H1 (cell line): ENCODE measurements at regions not wholly inside any gene's neighbourhood (a gene's known extent, or its start where the extent isn't known, plus 50 kb on each side); places are given as distances from the start of the nearest gene placed in this dataset.
A peak's percentile ranks its signal among the peaks of the same experiment; 100 is the strongest.

Experiments
- CTCF ChIA-PET: fragments of 300-600 bp; sonication (Branson Sonifier 250); formaldehyde crosslinking; loops from one replicate; lab custom pipeline; 2021; ENCODE audit not compliant: partially characterized antibody; lab: Charles Lee
- POLR2A ChIA-PET: fragments of 300-600 bp; sonication (Branson Sonifier 250); formaldehyde crosslinking; loops from one replicate; lab custom pipeline; 2021; ENCODE audit warnings: inconsistent platforms; ENCODE audit not compliant: partially characterized antibody; lab: Charles Lee
- DNase-seq, 2 experiments: peaks; one replicate each; pipeline versions ENCODE4 v3.0.0 to v3.0.0-alpha.2; 2010 to 2022; ENCODE audit warnings: low spot score in 2 of 2, low read depth in 1 of 2, mixed read lengths in 1 of 2
- FAIRE-seq: peaks from 2 replicates; lab custom pipeline; 2011; peaks lifted over from hg19 to GRCh38; lab: Jason Lieb, UNC
- H2AFZ ChIP-seq: 2 replicates; pipeline ENCODE4 v1.8.1; 2012; ENCODE audit warnings: low read length, inconsistent platforms
- H2AK5ac ChIP-seq: 2 replicates; pipeline ENCODE4 v1.6.1; 2013; ENCODE audit warnings: low read depth, low read length
- H2BK120ac ChIP-seq: replicated peaks from 2 replicates; pipeline ENCODE3; 2013; ENCODE audit warnings: low read depth, low read length, inconsistent platforms
- H2BK12ac ChIP-seq: 2 replicates; pipeline ENCODE4 v1.6.1; 2013; ENCODE audit warnings: low read depth, low read length
- H2BK15ac ChIP-seq: 2 replicates; pipeline ENCODE4 v1.6.1; 2013; ENCODE audit warnings: low read length
- H2BK20ac ChIP-seq: 2 replicates; pipeline ENCODE4 v1.6.1; 2013; ENCODE audit warnings: low read length
- H2BK5ac ChIP-seq: 2 replicates; pipeline ENCODE4 v1.6.1; 2013; ENCODE audit warnings: low read depth, low read length
- H3K14ac ChIP-seq: 2 replicates; pipeline ENCODE4 v1.6.1; 2013; ENCODE audit warnings: inconsistent platforms; ENCODE audit not compliant: insufficient read length
- H3K18ac ChIP-seq: 2 replicates; pipeline ENCODE4 v1.6.1; 2013; ENCODE audit warnings: low read length; ENCODE audit errors: extremely low read depth
- H3K23ac ChIP-seq: 2 replicates; pipeline ENCODE4 v1.6.1; 2013; ENCODE audit warnings: inconsistent platforms; ENCODE audit not compliant: insufficient read length
- H3K23me2 ChIP-seq: 2 replicates; pipeline ENCODE4 v1.6.1; 2013; ENCODE audit warnings: low read depth, low read length
- H3K27ac ChIP-seq: 2 replicates; pipeline ENCODE4 v1.6.1; 2011; ENCODE audit warnings: low read depth, low read length, inconsistent platforms
- H3K27me3 ChIP-seq, 4 experiments: replicated peaks in 1 of 4; 1 replicate in 1 of 4; 2 replicates in 3 of 4; pipeline versions ENCODE4 v1.6.1 to v1.8.1; 2011 to 2013; ENCODE audit warnings: low read length in 3 of 4, mild to moderate bottlenecking in 3 of 4, inconsistent platforms in 2 of 4, mixed read lengths in 2 of 4, moderate library complexity in 1 of 4; ENCODE audit not compliant: control insufficient read depth in 3 of 4, insufficient read depth in 3 of 4; ENCODE audit errors: extremely low read depth in 1 of 4
- H3K36me3 ChIP-seq, 4 experiments: 2 replicates each; pipeline versions ENCODE4 v1.6.1 to v1.8.1; 2011 to 2013; ENCODE audit warnings: mild to moderate bottlenecking in 4 of 4, low read length in 3 of 4, moderate library complexity in 2 of 4, control low read depth in 1 of 4, inconsistent platforms in 1 of 4; ENCODE audit not compliant: insufficient read depth in 4 of 4, control insufficient read depth in 2 of 4
- H3K4ac ChIP-seq: replicated peaks from 2 replicates; pipeline ENCODE3; 2013; ENCODE audit warnings: low read length, low read depth, mixed read lengths, inconsistent platforms; ENCODE audit not compliant: insufficient read length
- H3K4me1 ChIP-seq, 4 experiments: replicated peaks in 1 of 4; 1 replicate in 1 of 4; 2 replicates in 3 of 4; pipeline versions ENCODE4 v1.6.1 to v1.8.1; 2011 to 2013; ENCODE audit warnings: low read length in 3 of 4, inconsistent platforms in 2 of 4, mixed read lengths in 1 of 4; ENCODE audit not compliant: insufficient read depth in 4 of 4, control insufficient read depth in 3 of 4
- H3K4me2 ChIP-seq, 2 experiments: 2 replicates each; pipeline versions ENCODE4 v1.6.1 to v1.8.1; 2011 to 2013; ENCODE audit warnings: low read depth in 2 of 2, low read length in 2 of 2, control low read depth in 1 of 2, inconsistent platforms in 1 of 2, mild to moderate bottlenecking in 1 of 2; ENCODE audit not compliant: insufficient read depth in 1 of 2
- H3K4me3 ChIP-seq, 4 experiments: fragments of 200-600, 300-600 bp in 1 of 4; sonication (generic), shearing (Covaris generic), sonication (Bioruptor Twin) in 1 of 4; 2 replicates each; pipeline versions ENCODE4 v1.5.1 to v1.8.1; 2011 to 2016; ENCODE audit warnings: low read length in 4 of 4, low read depth in 3 of 4, control low read depth in 2 of 4, inconsistent platforms in 2 of 4, mild to moderate bottlenecking in 2 of 4, mixed read lengths in 1 of 4, moderate library complexity in 1 of 4; ENCODE audit not compliant: insufficient read depth in 2 of 4; ENCODE audit errors: extremely low read depth in 1 of 4
- H3K56ac ChIP-seq: replicated peaks from 2 replicates; pipeline ENCODE3; 2013; ENCODE audit warnings: low read depth, mild to moderate bottlenecking, mixed read lengths, low read length, inconsistent platforms; ENCODE audit not compliant: insufficient read length
- H3K79me1 ChIP-seq: 2 replicates; pipeline ENCODE4 v1.6.1; 2013; ENCODE audit warnings: low read depth, low read length, control low read depth
- H3K79me2 ChIP-seq, 2 experiments: 2 replicates each; pipeline versions ENCODE4 v1.6.1 to v1.8.1; 2012 to 2013; ENCODE audit warnings: low read length in 2 of 2, mild to moderate bottlenecking in 2 of 2, inconsistent platforms in 1 of 2; ENCODE audit not compliant: insufficient read depth in 2 of 2, control insufficient read depth in 1 of 2
- H3K9ac ChIP-seq, 4 experiments: replicated peaks in 1 of 4; 1 replicate in 1 of 4; 2 replicates in 3 of 4; pipeline versions ENCODE4 v1.6.1 to v1.8.1; 2011 to 2013; ENCODE audit warnings: low read depth in 3 of 4, low read length in 3 of 4, control low read depth in 2 of 4, mild to moderate bottlenecking in 2 of 4, moderate library complexity in 2 of 4, inconsistent platforms in 1 of 4; ENCODE audit errors: extremely low read depth in 1 of 4
- H3K9me3 ChIP-seq, 2 experiments: 2 replicates each; pipeline versions ENCODE4 v1.6.1 to v1.8.1; 2012 to 2013; ENCODE audit warnings: mild to moderate bottlenecking in 2 of 2, moderate library complexity in 2 of 2, control low read depth in 1 of 2, inconsistent platforms in 1 of 2, low read depth in 1 of 2, low read length in 1 of 2, mixed read lengths in 1 of 2; ENCODE audit not compliant: insufficient read depth in 2 of 2
- H4K20me1 ChIP-seq, 2 experiments: replicated peaks in 1 of 2; 2 replicates each; pipeline versions ENCODE3 to v1.8.1; 2011 to 2013; ENCODE audit warnings: inconsistent platforms in 2 of 2, low read length in 2 of 2, mild to moderate bottlenecking in 1 of 2; ENCODE audit not compliant: insufficient read depth in 2 of 2, control insufficient read depth in 1 of 2
- H4K5ac ChIP-seq: 2 replicates; pipeline ENCODE4 v1.6.1; 2013; ENCODE audit warnings: low read length, low read depth, mixed read lengths, inconsistent platforms; ENCODE audit not compliant: insufficient read length
- H4K8ac ChIP-seq: 2 replicates; pipeline ENCODE4 v1.8.0; 2013; ENCODE audit warnings: mild to moderate bottlenecking, moderate library complexity, low read length, inconsistent platforms; ENCODE audit not compliant: insufficient read depth; ENCODE audit errors: extremely low read depth
- H4K91ac ChIP-seq: replicated peaks from 2 replicates; pipeline ENCODE3; 2013; ENCODE audit warnings: low read length, mixed read lengths, inconsistent platforms; ENCODE audit not compliant: insufficient read length
- ZNF274 ChIP-seq: IDR thresholded peaks from 2 replicates; pipeline ENCODE4 v1.7.0; 2012; ENCODE audit warnings: low read length, borderline replicate concordance; ENCODE audit errors: extremely low read depth
- WGBS, 2 experiments: shearing (Covaris generic) in 1 of 2; methylation state at CpG; one replicate each; pipeline versions ENCODE4 v1.1.6 to v1.1.7; 2013 to 2015; ENCODE audit warnings: low lambda C conversion rate in 2 of 2, mixed read lengths in 2 of 2, inconsistent platforms in 1 of 2, low coverage in 1 of 2, missing lambda C conversion rate in 1 of 2; ENCODE audit not compliant: insufficient replicate concordance in 2 of 2, insufficient coverage in 1 of 2, insufficient read length in 1 of 2; ENCODE audit errors: extremely low coverage in 1 of 2, missing lambda C conversion rate in 1 of 2; 5-methylcytosine and 5-hydroxymethylcytosine counted together

GRCh38 chr11:111063726-111064517 lies 181.6 kb upstream of the POU2AF2 start:
- no peak for DNase-seq
- Histone ChIP-seq H2AK5ac (no peak overlapping the region), H3K9ac (no peak overlapping the region), H3K14ac (no peak overlapping the region), H2BK5ac (no peak overlapping the region; the same call in 1 of the 2 replicates), H3K27me3 (no peaks in the 10 kb centered on the region), H2BK12ac (no peak overlapping the region), H3K36me3 (no peaks in the 10 kb centered on the region), H3K79me2 (no peaks in the 10 kb centered on the region), H4K20me1 (no peaks in the 10 kb centered on the region), H3K56ac (no peak overlapping the region), H3K4me1 (no peaks in the 10 kb centered on the region), H3K4ac (no peak overlapping the region), H3K27ac (no peak overlapping the region), H3K23ac (no peak overlapping the region), H3K9me3 (peaks cover 0 to 4% of the 10 kb centered on the region in 2 experiments; a peak in 1 of 4 replicates), H2BK120ac (no peak overlapping the region), H2BK15ac (no peak overlapping the region), H4K91ac (no peak overlapping the region), H2BK20ac (no peak overlapping the region), H2AFZ (0 out of 2 replicates have a peak overlapping the region, but pooled peaks have one; percentile 21), H4K8ac (no peak overlapping the region), H3K79me1 (no peaks in the 10 kb centered on the region), H3K23me2 (no peaks in the 10 kb centered on the region), H3K18ac (no peak overlapping the region), H3K4me3 (no peak overlapping the region), H3K4me2 (no peak overlapping the region), H4K5ac (no peak overlapping the region)
- TF ChIP-seq ZNF274 = no peak
- FAIRE-seq = no peak
- ChIA-PET CTCF (interaction anchor here (0.8 to 1.0 kb wide), 3 partner anchors 9 to 316 kb away, joined by 3 to 4 read pairs (median 3); no protein-coding TSS in a partner anchor), POLR2A (interaction anchor here (0.7 kb wide), 1 partner anchor 42 kb away, joined by 3 read pairs; no protein-coding TSS in a partner anchor)
- 87% methylated on average over 6 of the region's 6 CpGs; no CpG with 5 or more reads in 1 of the 2 experiments for WGBS, 2 experiments
